Pancreas (tissue), 10 donors: ENCODE measurements at regions not wholly inside any gene's neighbourhood (a gene's known extent, or its start where the extent isn't known, plus 50 kb on each side); places are given as distances from the start of the nearest gene placed in this dataset.
"Not testable (repeated sequence)": the region's sequence is repeated elsewhere in the genome, so short reads cannot be mapped to it uniquely, and the experiment has no call there.

Source experiments
- ATAC-seq, 4 donors: fragments of 200-7000 bp; cut with Tn5 transposase; one replicate each; pipeline versions ENCODE4 v1.8.0 to v1.9.1; 2020; ENCODE audit warnings: mild to moderate bottlenecking in 4 of 4, moderate library complexity in 4 of 4
- DNase-seq, 6 donors: peaks; one replicate each; pipeline ENCODE4 v3.0.0-alpha.2; 2020
- FAIRE-seq: peaks from 2 replicates; lab custom pipeline; 2012; peaks lifted over from hg19 to GRCh38; lab: Jason Lieb, UNC
- H3K27ac ChIP-seq, 4 donors: fragments of 200-600 bp; sonication (generic); 1 replicate in 3 of 4; 2 replicates in 1 of 4; pipeline versions ENCODE4 v1.5.0 to v1.8.0; 2020
- H3K27me3 ChIP-seq, 4 donors: fragments of 200-600 bp; one replicate each; pipeline ENCODE4 v1.8.0; 2021
- H3K36me3 ChIP-seq, 3 donors: fragments of 200-600 bp; sonication (generic) in 1 of 3; one replicate each; pipeline versions ENCODE4 v1.5.0 to v1.8.0; 2020 to 2021
- H3K4me1 ChIP-seq, 3 donors: fragments of 200-600 bp; one replicate each; pipeline ENCODE4 v1.8.0; 2021
- H3K4me3 ChIP-seq, 4 donors: fragments of 200-600 bp; sonication (generic) in 2 of 4; one replicate each; pipeline versions ENCODE4 v1.5.0 to v1.8.0; 2020 to 2021
- H3K9me3 ChIP-seq, 4 donors: fragments of 200-600 bp; one replicate each; pipeline ENCODE4 v1.8.0; 2021
- CTCF ChIP-seq, 4 donors: fragments of 200-600 bp; sonication (generic) in 3 of 4; IDR thresholded peaks; one replicate each; pipeline versions ENCODE4 v1.5.0 to v1.8.0; 2021; ENCODE audit warnings: antibody characterized with exemption in 4 of 4
- WGBS, 2 donors: extraction: QIAGEN DNeasy Blood & Tissue Kit; methylation state at CpG; one replicate each; pipeline ENCODE4 v1.1.7; 2013; 5-methylcytosine and 5-hydroxymethylcytosine counted together
- intact Hi-C, 3 donors: fragments of 100-400 bp; cut with DNase I; formaldehyde crosslinking; loops; one replicate each; pipeline versions ENCODE4 v1.11.1 to v1.14.2; 2022
- donor health status: healthy with polysubstance abuse.
- donor health status: DM: no; HTN: no; CAD: no; lungs with moderate emphysema.
- donor health status: DM: no; HTN: no; CAD: no.
- donor health status: control.
- donor health status: control.
- donor health status: Bipolar disorder and iron deficiency.
- donor health status: DM: yes; HTN: yes; CAD: no.
- donor health status: DM: no; HTN: no; CAD: no.
- donor health status: DM: no; HTN: no; CAD: no.
- donor health status: DM: yes; HTN: yes; CAD: no.

- no peaks in the 10 kb centered on the region for H3K36me3 ChIP-seq
- no peak for TF ChIP-seq CTCF (IDR thresholded peaks at IDR 0.05)
- 40 to 58% methylated on average over 3 of the region's 3 CpGs for WGBS, 2 donors
- no peaks in the 10 kb centered on the region for H3K27me3 ChIP-seq
- no peak overlapping the region for H3K27ac ChIP-seq
- H3K9me3 ChIP-seq = no peaks in the 10 kb centered on the region
- H3K4me1 ChIP-seq = no peaks in the 10 kb centered on the region
- intact Hi-C loops = no loop called here
- no peak overlapping the region for H3K4me3 ChIP-seq
- DNase-seq = no peak
- no peak for ATAC-seq
- no peak for FAIRE-seq
Observed at GRCh38 chr6:74343804-74344203, 647.8 kb downstream of the CD109 start.

DNA sequence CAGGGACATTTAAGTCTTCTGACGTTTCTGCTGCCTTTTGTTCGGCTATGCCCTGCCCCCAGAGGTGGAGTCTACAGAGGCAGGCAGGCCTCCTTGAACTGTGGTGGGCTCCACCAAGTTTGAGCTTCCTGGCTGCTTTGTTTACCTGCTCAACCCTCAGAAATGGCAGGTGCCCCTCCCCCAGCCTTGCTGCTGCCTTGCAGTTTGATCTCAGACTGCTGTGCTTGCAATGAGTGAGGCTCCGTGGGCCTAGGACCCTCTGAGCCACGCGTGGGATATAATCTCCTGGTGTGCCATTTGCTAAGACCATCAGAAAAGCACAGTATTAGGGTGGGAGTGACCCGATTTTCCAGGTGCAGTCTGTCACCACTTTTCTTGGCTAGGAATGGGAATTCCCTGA, 647.3 kb downstream of the CD109 start:
- H3K36me3 ChIP-seq, H3K4me1 ChIP-seq, intact Hi-C loops, H3K9me3 ChIP-seq, H3K27me3 ChIP-seq, ATAC-seq, H3K27ac ChIP-seq, H3K4me3 ChIP-seq, FAIRE-seq: not testable (repeated sequence)
- 58 to 70% methylated on average over 6 of the region's 6 CpGs for WGBS, 2 donors
- peak in 1 of 6 donors; percentile 21 for DNase-seq

DNA sequence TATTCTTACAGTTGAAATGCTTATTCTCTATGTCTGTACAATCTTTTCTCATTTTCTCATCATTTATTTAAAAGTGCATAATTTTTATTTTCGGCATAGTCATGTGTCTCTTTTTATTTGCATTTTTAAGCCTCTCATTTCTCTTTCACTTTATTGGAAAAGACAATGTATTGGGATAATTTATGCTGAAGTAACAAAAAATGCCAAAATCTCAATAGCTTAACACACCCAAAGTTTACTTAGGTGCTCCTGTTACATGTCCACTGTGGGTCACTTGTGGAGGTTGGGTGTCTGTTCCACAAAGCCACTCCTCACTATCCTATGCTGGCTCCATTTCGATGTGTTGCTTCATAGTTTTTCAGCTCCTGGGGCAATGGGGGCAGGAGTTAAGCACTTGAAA, 638.7 kb downstream of the CD109 start:
- ATAC-seq (no peak), DNase-seq (no peak), FAIRE-seq (no peak)
- Histone ChIP-seq H3K9me3 (no peaks in the 10 kb centered on the region), H3K4me1 (no peaks in the 10 kb centered on the region), H3K4me3 (no peak overlapping the region), H3K27me3 (no peaks in the 10 kb centered on the region), H3K27ac (no peak overlapping the region), H3K36me3 (no peaks in the 10 kb centered on the region)
- no peak for TF ChIP-seq CTCF (IDR thresholded peaks at IDR 0.05)
- 55 to 85% methylated on average over 2 of the region's 2 CpGs for WGBS, 2 donors
- intact Hi-C loops = no loop called here

- no peak overlapping the region for H3K4me3 ChIP-seq
- no peak for TF ChIP-seq CTCF (IDR thresholded peaks at IDR 0.05)
- intact Hi-C loops = no loop called here
- no peaks in the 10 kb centered on the region for H3K4me1 ChIP-seq
- H3K27ac ChIP-seq = no peak overlapping the region
- no peak for ATAC-seq
- no peak for DNase-seq
- no peaks in the 10 kb centered on the region for H3K27me3 ChIP-seq
- FAIRE-seq = no peak
- H3K9me3 ChIP-seq = no peaks in the 10 kb centered on the region
- no peaks in the 10 kb centered on the region for H3K36me3 ChIP-seq
Observed at GRCh38 chr6:74333406-74333805, 637.4 kb downstream of the CD109 start.

DNA sequence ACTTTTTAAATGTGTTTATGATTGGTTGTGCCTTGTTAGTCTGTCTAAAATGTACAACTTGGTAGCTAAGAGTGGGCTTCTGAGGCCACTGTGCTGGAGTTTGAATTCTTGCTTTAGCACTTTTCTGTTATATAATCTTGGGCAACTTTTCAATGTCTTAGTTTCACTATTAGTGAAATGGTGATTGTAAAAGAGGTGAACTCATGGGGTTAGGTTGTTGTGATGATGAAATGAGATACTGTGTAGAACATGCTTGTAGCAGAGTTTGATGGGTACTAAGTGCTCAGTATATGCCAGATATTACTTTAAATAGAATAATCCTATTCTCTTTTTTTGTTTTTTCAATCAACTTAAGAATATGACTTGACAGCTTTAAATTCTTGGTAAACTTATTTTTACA, 624.7 kb downstream of the CD109 start:
- no peak for TF ChIP-seq CTCF (IDR thresholded peaks at IDR 0.05)

DNA sequence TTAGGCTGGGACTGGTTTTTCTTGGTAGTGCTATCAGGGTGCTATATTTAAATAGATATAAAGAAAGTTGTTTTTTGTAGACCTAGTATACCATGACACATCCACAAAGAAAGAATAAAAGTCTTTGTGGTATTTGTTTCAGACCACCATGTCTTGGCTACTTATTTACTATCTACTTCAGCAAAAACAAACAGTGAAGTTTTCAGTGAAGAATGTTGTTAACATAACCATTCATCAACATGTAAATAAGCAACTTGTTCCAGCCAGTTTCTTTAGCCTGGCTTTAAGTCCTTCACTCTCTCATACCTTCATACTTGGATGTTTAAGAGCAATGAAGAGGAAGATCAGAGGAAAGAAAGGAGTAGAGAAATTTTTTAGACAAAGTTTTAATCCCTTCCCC, 624.1 kb downstream of the CD109 start:
- Histone ChIP-seq H3K27me3 (no peaks in the 10 kb centered on the region), H3K36me3 (no peaks in the 10 kb centered on the region), H3K9me3 (no peaks in the 10 kb centered on the region), H3K27ac (no peak overlapping the region), H3K4me1 (peaks cover 0 to 2% (median 0%) of the 10 kb centered on the region in 3 donors), H3K4me3 (no peak overlapping the region)
- FAIRE-seq (no peak), ATAC-seq (peak in 1 of 4 donors; percentile 26), DNase-seq (no peak)
- intact Hi-C loops = no loop called here
- no peak for TF ChIP-seq CTCF (IDR thresholded peaks at IDR 0.05)

More for the DNA sequence above, 624.7 kb downstream of the CD109 start:
- peak; percentile 47 for FAIRE-seq
- Histone ChIP-seq H3K4me1 (peaks cover 0 to 2% (median 0%) of the 10 kb centered on the region in 3 donors), H3K9me3 (no peaks in the 10 kb centered on the region), H3K36me3 (no peaks in the 10 kb centered on the region), H3K27ac (no peak overlapping the region), H3K27me3 (no peaks in the 10 kb centered on the region), H3K4me3 (no peak overlapping the region)
- DNase-seq = no peak
- ATAC-seq = no peak
- intact Hi-C loops = no loop called here
